GM19452 (cell line): ENCODE measurements at regions not wholly inside any gene's neighbourhood (a gene's known extent, or its start where the extent isn't known, plus 50 kb on each side); places are given as distances from the start of the nearest gene placed in this dataset.

Experiments
- ATAC-seq: cut with Tn5 transposase; IDR thresholded peaks from one replicate; pipeline ENCODE4 v1.9.1; 2021; ENCODE audit not compliant: unreplicated experiment

DNA sequence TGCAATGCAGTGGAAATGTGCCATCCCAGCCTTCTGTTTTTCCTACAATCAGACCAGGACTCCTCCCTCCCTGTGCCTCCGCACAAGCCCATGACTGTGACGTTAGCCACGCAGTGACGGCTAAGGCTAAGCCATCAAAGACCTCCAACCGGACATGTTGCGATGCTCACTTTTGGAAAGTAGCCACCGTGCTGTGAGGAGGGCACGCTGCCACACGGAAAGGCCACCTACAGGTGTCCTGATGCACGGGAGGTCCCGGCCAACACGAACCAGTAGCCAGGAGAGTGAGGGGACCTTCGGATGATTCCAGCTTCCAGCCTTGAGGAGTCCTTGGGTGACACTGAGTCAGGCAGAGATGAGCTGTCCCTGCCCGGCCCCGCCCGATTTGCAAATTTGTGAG is 53.9 kb downstream of the FOXL1 start:
- no peak for ATAC-seq

DNA sequence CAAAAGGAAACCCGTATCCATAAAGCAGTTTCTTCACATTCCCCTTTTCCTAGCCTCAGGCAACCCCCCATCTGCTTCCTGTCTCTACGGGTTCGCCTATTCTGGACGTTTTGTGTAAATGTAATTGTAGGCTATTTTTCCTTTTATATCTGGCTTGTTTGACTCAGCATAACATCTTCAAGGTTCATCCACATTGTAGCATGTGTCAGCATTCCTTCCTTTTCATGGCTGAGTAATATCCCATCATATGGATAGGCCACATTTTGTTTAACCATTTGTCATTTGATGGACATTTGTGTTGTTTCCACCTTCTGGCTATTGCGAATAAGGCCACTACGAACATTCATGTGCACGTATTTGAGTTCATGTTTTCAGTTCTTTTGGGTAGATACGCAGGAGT is 54.6 kb downstream of the FOXL1 start:
- ATAC-seq = no peak

DNA sequence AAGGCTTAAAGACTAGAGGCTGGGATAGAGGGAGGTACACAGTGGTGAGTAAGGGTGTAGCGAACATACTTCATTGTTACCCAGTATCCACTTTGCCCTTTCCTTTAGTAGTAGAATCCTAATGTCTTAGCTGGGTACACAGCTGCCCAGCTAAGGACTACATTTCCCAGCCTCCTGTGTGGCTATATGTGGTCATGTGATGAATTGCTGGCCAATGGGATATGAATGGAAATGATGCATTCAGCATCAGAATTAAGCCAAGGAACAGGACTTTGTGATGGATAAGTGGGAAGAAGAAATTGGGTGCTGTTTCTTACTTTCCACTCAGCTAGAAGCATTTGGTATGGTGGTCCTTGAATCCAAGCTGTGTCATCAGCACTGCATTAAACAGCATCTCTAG is 55.9 kb downstream of the FOXL1 start:
- no peak for ATAC-seq

DNA sequence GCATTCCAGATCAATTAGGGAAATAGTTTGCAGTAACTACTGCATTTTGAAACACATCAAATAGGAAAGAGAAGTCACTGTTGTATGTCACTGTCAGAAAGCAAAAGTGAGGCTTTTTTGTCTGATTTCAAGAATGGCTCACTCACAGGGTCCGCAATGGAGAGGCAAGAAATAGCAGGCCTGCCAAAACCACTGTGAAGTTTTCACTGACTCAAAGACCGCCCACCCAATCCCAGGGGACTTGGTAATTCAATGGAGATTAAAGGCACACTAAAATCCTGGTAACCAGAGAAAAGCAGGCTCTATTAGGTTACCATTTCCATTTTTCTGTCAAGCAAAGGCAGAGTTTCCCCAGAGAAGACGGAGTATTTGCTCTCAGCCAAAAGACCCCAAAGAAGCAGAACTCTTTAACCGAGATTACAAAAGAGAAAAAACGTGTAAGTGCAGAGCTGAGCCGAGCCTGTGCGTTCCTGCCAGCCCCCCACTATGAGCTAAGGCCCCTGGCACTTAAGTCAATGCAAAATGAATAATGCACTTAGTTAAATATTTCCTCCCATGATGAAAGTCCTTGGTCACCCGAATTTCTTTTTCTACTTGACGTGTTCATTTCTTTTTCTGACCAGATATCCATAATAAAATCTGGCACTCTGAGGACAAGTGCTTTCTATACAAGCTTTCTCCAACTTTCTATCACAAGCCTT is 57.0 kb downstream of the FOXL1 start:
- no peak for ATAC-seq

DNA sequence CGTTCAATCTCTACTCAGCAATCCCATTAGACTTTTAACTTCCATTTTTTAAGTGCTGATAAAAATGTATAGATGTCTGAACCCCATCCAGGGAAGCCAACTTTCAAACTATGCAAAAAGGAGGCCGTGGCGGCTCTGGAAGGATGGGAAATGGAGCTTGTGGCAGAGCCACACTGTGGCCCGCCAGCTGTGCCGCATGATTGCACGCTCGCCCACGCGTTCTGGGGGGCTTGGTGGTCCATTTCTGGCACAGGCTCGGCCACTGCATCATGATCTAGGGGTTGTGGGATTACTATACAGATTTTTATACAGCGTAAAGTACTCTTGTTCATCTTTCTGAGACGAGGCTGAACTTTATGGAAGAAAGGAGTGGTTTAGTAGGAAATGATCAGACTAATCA is 57.6 kb downstream of the FOXL1 start:
- no peak for ATAC-seq

DNA sequence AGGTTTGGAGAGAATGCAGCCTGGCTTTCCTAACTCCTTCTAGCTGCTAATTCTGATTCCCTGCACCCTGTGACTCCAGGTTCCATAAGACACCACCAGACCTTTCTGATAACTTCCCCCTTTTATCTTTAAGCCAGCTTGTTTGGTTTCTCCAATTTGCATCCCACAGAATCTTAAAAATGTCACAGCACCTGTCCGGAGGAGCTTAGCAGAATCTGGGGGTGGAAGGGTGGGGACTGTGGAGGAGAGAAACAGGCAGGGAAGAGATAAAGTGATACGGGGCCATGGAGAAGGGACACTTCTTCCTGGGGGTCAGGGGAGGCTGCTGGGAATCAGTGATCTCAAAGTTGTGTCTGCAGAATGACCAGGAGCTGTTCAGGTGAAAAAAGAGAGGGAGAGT is 59.4 kb downstream of the FOXL1 start:
- no peak for ATAC-seq

DNA sequence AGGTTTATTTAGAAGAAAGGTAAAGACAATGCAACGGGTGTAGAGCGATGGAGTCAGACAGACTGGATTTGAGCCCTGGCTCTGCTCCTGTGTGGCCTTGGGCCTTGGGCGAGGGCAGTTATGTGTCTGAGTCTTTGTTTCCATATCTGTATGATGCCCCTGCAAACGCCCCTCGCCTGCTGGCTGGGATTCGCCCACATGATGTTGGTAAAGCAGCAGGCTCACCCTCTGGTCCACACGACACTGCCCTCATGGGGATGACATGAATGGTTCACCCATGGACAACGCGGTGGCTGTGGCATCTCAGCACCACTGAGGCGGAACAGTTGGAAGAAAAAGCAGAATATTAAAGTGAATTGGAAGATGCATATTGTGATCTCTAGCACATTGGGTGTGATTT is 60.3 kb downstream of the FOXL1 start:
- no peak for ATAC-seq

DNA sequence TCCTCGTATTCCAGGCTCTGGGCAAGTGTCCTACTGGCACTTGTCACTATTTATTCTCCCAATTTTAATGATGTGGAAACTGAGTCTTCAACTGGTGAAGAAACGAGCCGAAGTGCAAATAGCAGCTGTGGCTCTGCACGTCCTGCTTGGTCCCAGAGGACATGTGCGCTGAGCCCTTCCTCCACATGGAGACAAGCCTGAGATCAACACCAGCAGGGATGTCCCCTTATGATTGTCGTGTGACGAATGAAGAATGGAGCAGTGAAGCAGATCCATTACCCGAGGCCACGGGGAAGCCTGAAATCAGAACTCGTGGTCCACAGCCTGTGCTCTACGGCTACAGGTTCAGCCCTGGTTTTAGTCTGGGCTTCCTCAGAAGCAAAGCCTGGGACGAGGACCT is 61.0 kb downstream of the FOXL1 start:
- ATAC-seq = no peak

DNA sequence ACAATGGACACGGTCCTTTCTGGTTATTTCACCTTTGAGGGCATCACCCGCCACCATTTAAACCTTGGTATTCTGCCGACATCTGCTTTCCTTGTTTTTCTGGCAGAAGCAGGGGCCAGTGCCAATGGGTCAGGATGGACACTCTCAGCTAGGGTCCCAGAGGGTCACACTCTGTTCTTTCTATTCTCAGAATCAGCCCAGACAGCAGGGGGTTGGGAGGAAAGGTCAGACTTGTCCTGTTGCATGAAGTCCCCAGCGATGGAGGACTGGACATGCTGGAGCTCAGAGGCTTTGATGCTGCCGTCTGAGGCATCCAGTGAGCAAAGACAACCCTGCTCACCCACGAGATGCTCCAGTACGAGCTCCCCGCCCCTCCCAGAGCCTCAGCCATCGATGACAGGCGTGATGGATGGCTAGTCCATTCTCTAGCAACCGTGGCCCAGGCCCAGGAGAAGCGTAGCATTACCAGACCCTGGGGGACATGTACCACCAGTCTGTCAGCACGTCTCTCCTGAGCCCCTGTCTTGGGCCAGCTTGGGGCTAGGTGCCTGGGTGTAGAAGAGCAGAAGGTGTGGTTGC is 62.0 kb downstream of the FOXL1 start:
- ATAC-seq = no peak

DNA sequence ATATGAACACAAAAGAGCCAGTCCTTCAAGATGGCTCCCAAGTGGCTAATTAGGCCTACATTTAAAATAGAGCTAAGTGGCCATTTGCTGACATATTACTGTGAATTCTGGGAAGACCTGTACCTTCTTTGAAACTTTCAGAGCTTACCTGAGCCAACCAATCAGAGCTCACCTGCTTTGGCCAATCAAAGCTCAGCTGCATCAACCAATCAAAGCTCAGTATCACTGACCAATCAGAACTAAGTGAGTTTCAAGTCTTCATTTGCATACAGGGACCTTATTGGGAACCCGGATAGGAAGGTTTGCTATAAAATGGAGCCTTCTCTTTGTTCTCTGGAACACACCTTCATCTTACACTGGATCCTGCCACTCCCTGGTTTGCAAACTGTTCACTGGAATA is 63.7 kb downstream of the FOXL1 start:
- no peak for ATAC-seq

DNA sequence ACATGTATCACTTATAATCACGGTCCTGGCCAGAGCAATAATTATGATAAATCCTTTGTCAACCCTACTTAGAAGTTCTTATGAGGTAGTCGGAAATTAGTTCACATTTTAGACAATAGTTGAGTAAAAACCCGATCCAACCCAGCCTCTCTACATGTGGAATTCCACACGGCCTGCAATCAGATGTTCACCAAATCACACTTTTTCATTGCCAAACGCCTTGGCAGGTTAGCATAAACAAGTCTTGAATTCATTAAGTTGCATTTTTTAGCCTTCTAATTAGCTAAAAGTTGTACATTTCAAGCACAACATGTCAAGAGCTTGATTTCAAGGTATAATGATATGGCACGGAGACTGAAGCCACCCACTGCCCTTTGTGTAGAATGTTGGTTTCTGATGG is 65.3 kb downstream of the FOXL1 start:
- ATAC-seq = no peak

DNA sequence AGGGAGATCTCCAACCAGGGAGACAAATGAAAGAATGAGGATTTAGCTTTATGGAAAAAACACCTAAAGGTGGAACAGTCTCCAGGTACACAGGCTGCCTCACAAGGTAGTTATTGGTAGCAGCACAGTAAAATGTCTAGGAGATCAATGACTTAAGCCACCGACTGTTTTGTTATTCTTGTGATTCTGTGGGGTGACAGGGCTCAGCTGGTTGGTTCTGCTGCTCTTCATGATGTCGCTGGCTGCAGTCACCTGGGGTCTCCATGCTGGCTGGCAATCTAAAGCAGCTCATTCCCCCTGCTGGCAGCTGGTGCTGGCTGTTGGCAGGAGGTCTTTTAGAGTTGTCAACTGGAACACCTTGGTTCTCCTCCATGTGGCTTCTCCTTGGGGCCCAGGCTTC is 69.2 kb downstream of the FOXL1 start:
- no peak for ATAC-seq

DNA sequence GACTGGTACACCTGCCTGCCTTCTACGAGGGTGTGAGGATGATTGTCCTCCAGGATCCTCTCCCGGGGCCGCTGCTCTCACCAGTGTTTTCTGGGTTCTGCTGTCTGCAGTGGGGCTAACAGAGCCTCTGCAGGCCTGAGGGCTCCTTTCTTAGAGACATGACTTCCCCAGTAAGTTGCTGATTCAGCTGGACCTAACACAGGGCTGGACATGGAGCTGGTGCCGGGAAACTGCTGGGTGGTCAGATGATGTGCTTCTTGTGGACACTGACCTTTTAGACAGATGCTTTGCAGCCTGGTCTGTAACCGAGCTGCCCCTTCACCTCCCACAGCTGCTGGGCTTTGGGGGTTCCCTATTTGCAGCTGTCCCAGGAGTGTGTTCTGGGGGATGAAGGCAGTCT is 71.5 kb downstream of the FOXL1 start:
- no peak for ATAC-seq

DNA sequence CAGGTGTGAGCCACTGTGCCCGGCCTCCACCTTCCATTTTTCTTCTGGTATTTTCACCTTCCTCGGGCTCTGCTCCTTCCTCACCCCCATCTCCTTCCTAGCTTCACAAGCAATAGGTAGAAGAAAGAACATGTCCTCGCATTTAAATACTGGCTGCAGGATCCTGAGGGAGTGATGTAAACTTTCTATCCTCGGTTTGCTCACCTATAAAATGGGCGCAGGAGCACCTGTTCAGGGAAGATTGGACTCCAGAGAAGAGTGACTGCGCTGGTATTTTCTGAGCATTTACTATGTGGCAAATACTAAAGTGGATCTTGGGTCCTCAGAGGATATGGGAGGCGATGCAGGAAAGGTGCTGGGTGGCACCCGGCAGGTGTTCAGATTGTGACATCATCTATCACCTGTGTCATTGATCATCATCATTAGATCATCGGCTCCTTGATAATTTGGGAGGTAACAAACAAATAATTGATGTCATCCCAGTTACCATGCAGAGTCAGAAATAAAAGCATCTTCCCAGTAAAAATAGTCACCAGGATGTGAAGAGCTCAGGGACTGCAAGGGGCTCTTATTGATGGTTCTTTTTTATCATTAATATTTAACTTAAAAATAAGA is 72.8 kb downstream of the FOXL1 start:
- no peak for ATAC-seq

DNA sequence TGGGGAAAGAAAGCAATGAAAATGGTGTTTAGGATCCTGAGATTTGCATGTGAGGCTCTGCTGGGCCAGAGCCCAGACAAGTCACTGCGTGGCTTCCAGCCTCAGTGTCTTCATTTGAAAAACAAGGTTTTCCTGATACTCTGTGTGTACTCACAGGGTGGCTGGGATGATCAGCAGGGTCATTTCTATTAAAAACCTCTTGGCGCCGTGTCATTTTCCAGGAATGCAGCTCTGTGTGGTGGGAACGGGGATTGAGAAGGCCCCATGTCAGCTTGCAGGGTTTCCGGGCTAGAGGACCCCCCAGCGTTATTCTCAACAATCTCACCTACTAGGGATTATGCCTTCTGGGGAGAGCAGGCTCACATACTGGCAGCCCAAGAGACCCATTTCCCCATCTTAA is 73.5 kb downstream of the FOXL1 start:
- ATAC-seq = no peak

DNA sequence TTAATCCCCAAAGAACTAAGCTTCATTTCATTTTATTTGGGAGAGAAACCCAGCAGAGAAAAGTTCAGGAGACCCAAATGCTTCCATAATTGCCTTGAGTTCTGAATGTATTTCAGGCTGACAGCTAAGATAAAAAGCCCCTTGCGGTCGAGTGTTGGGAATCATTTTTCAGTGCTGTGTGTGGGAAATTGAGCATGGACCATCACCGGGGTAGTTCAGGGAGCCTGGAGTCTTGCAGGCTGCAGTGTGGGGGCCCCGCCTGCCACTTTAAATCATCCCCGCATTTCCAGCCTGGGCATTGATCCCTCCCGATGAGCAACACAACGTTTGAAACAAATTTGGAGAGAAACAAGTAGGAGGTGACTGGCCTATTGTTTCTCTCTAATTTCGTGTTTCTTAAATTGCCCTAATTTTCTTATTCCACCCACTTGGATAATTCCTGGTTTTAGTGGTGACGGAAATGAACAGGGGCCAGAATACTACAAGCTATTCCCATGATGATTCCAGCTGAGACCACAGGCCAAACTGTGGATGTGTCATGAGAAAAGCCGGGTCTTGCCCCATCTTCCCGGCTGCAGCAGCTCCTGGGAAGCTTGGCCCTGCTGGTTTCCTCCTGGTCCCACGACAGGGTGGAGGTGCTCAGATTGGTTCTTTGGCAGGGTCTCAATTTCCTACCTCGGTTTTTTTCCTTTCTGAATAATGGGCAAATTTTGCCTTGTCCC is 75.1 kb downstream of the FOXL1 start:
- no peak for ATAC-seq

DNA sequence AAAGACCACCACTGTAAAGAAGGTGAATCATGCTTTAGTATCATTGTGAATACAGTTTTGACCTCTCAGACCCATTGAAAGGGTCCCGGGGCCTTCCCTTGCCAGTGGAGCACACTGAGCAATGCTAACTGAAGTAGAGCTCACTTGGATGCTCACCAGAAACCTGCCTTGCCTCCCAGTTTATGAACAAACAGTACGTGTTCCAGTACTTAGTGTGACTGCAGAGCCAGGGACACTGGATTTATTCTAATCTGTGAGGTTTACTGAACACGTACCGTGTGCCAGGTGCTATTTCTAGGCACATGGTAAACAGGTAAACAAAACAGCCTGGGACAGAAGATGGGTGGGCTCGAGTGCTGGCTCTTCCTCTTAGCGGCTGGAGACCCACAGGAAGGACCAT is 79.6 kb downstream of the FOXL1 start:
- ATAC-seq = no peak

DNA sequence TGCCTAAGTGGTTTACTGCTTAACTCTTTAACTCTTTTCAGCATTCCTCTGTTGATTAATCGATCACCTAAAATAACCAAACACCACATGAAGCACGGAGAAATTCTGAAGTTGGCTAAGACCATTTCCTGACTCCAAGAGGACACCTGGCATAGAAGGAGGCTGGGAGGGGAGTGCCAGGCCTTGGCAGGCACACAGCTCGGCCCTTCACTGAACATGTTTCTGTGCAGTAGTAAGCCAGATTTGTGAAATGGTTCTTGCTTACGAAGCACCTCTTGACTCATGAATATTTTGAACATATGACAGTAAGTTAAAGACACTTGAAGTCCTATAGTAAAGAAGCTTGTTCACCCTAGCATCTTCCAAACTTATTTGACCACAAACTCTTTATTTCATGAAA is 82.3 kb downstream of the FOXL1 start:
- no peak for ATAC-seq

DNA sequence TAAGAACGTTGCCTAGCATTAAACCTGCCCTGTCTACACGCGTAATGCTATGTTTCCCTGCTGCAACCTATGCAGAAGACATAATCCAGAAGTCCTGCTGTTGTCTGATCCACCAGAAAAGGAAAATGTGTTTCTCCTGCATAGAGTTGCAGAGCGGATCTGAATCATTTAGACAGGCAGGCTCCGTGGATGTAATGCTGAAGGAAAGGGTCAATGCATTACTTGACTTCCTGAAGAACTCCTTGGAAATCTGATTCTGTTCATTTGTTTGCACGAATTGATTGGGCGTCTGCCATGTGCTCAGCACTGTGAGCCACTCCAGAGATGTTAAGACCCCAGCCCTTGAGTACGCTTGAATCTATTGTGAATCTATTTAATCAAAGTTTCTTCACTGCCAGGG is 83.4 kb downstream of the FOXL1 start:
- ATAC-seq = no peak

DNA sequence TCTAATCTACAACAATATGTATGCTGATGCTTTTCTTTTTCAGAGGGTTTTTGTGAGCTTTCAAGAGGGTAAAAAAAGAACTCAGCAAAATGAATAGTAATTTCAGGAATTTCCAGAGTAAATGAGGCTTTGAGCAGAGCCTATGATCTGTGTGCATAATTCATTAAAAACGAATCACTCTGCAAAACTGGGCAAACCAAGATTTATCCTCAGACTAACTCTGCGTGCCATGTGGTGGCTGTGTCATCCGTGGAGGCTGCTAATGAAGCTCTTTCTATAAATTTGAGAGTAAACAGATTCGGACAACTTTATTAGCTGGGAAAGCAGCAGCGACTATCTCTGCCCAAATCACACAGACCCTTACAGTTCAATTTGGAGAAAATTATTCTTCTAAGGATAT is 83.8 kb downstream of the FOXL1 start:
- ATAC-seq = no peak

DNA sequence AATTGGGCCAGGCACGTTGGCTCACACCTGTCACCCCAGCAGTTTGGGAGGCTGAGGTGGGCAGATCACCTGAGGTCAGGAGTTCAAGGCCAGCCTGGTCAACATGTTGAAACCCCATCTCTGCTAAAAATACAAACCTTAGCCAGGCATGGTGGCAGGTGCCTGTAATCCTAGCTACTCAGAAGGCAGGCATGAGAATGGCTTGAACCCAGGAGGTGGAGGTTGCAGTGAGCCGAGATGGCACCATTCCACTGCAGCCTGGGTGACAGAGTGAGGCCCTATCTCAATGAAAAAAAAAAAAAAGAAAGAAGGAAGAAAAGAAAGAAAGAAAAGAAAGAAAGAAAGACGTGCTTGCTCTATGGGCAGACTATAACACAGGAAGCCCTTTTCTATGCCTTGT is 84.4 kb downstream of the FOXL1 start:
- no peak for ATAC-seq
